ENCODE measurements at regions not wholly inside any gene's neighbourhood (a gene's known extent, or its start where the extent isn't known, plus 50 kb on each side); places are given as distances from the start of the nearest gene placed in this dataset.

- no peak overlapping the region for H3K4ac ChIP-seq (ENCODE audit: low read depth, low read length)
- no peak for DNase-seq
- peak overlapping the region in 1 of 3 experiments; percentile 2; a peak in 1 of 7 replicates for H3K27ac Mint-ChIP-seq
Measured at GRCh38 chr14:71486279-71486678, 445.9 kb upstream of the RGS6 start.

More at GRCh38 chr14:71486279-71486678, 445.9 kb upstream of the RGS6 start:
- H3K4me3 Mint-ChIP-seq, result no peak overlapping the region
- Histone ChIP-seq H2AFZ (ENCODE audit: low read length) (no peak overlapping the region), H3K23me2 (ENCODE audit: insufficient read length, low read depth, low read length, poor library complexity, severe bottlenecking) (no peaks in the 10 kb centered on the region), H3K14ac (ENCODE audit: insufficient read depth, low read length) (no peak overlapping the region), H2BK15ac (ENCODE audit: low read depth, low read length) (no peak overlapping the region), H4K8ac (replicated peaks; ENCODE audit: insufficient read length, low read depth, low read length) (no peak overlapping the region), H3K79me1 (ENCODE audit: insufficient read depth, low read depth, low read length, poor library complexity, severe bottlenecking) (no peaks in the 10 kb centered on the region), H2BK5ac (ENCODE audit: insufficient read length, low read length) (no peak overlapping the region), H3K9ac (ENCODE audit: extremely low read depth, insufficient read length, low read length) (no peak overlapping the region), H4K91ac (ENCODE audit: insufficient read length, low read depth, low read length) (no peak overlapping the region), H2BK120ac (ENCODE audit: low read depth, low read length, poor library complexity, severe bottlenecking) (no peak overlapping the region), H3K27me3 (ENCODE audit: insufficient read depth, low read length) (no peaks in the 10 kb centered on the region), H3K18ac (ENCODE audit: insufficient read length, low read depth, low read length) (no peak overlapping the region), H2AK5ac (ENCODE audit: insufficient read length, low read length) (no peak overlapping the region), H2BK20ac (ENCODE audit: low read depth, low read length, poor library complexity, severe bottlenecking) (no peak overlapping the region), H3K79me2 (ENCODE audit: insufficient read depth, low read length) (no peaks in the 10 kb centered on the region; the same call in 1 of the 2 replicates), H3K23ac (ENCODE audit: insufficient read length, low read depth, low read length) (no peak overlapping the region), H3K4me2 (ENCODE audit: insufficient read depth, insufficient read length, low read length) (no peak overlapping the region), H4K5ac (ENCODE audit: insufficient read length, low read depth, low read length) (no peak overlapping the region), H3K27ac (ENCODE audit: insufficient read length, low read depth, low read length) (no peak overlapping the region), H2BK12ac (ENCODE audit: insufficient read length, low read depth, low read length) (no peak overlapping the region), H3K56ac (ENCODE audit: insufficient read length, low read depth, low read length) (no peak overlapping the region), H3K4me1 (ENCODE audit: insufficient read depth, low read length) (peaks cover 5% of the 10 kb centered on the region; the same call in 1 of the 2 replicates), H3T11ph (ENCODE audit: low read length) (no peak overlapping the region), H4K20me1 (ENCODE audit: control insufficient read depth, insufficient read depth, insufficient read length) (no peaks in the 10 kb centered on the region), H3K9me3 (ENCODE audit: control insufficient read depth, low read depth, low read length) (no peaks in the 10 kb centered on the region)
- H3K9me3 Mint-ChIP-seq, result peaks cover 0 to 4% of the 10 kb centered on the region in 2 experiments; a peak in 1 of 5 replicates
- no CpG with 5 or more reads among the region's 2 CpGs for WGBS (ENCODE audit: extremely low coverage, insufficient read length, low lambda C conversion rate)
- TF ChIP-seq CTCF (conservative IDR thresholded peaks at IDR 0.05), result no peak
- H3K36me3 Mint-ChIP-seq (ENCODE audit: insufficient read depth in 1 of 3, low read depth in 3 of 3), result peaks cover 0 to 14% (median 4%) of the 10 kb centered on the region in 3 experiments; a peak in 6 of 7 replicates
- no peaks in the 10 kb centered on the region for H3K27me3 Mint-ChIP-seq (ENCODE audit: low read depth)
- H3K4me1 Mint-ChIP-seq, result peaks cover 43 to 46% of the 10 kb centered on the region in 2 experiments
